NT2/D1 (cell line): ENCODE measurements at regions not wholly inside any gene's neighbourhood (a gene's known extent, or its start where the extent isn't known, plus 50 kb on each side); places are given as distances from the start of the nearest gene placed in this dataset.
"Not testable (repeated sequence)": the region's sequence is repeated elsewhere in the genome, so short reads cannot be mapped to it uniquely, and the experiment has no call there.

Source experiments
- DNase-seq: peaks from one replicate; pipeline ENCODE4 v3.0.0-alpha.2; 2011; ENCODE audit warnings: low read depth, low spot score
- H3K27me3 ChIP-seq: 2 replicates; pipeline ENCODE4 v1.6.0; 2011; ENCODE audit warnings: mild to moderate bottlenecking; ENCODE audit not compliant: insufficient read length, insufficient read depth
- H3K36me3 ChIP-seq: 2 replicates; pipeline ENCODE4 v1.6.1; 2011; ENCODE audit warnings: mild to moderate bottlenecking, low read length, mixed read lengths; ENCODE audit not compliant: insufficient read depth, insufficient read length
- H3K4me1 ChIP-seq: 2 replicates; pipeline ENCODE4 v1.5.1; 2011; ENCODE audit not compliant: insufficient read depth, insufficient read length
- H3K4me3 ChIP-seq: 2 replicates; pipeline ENCODE4 v1.5.1; 2011; ENCODE audit warnings: low read depth; ENCODE audit not compliant: insufficient read length
- H3K9ac ChIP-seq: 2 replicates; pipeline ENCODE4 v1.6.0; 2011; ENCODE audit warnings: low read depth; ENCODE audit not compliant: insufficient read length
- H3K9me3 ChIP-seq: 2 replicates; pipeline ENCODE4 v1.5.1; 2011; ENCODE audit warnings: mild to moderate bottlenecking, low read length; ENCODE audit not compliant: insufficient read depth

GRCh38 chr9:62915168-62915567 is 1725.3 kb downstream of the SPATA31A7 start:
- DNase-seq, H3K9ac ChIP-seq, H3K4me1 ChIP-seq, H3K36me3 ChIP-seq, H3K9me3 ChIP-seq, H3K4me3 ChIP-seq, H3K27me3 ChIP-seq: not testable (repeated sequence)

- H3K9me3 ChIP-seq, H3K36me3 ChIP-seq, H3K9ac ChIP-seq, H3K4me1 ChIP-seq, DNase-seq, H3K27me3 ChIP-seq, H3K4me3 ChIP-seq: not testable (repeated sequence)
These were observed 1725.8 kb downstream of the SPATA31A7 start for GRCh38 chr9:62915661-62916060.

- not testable (repeated sequence) for H3K9ac ChIP-seq, H3K27me3 ChIP-seq, H3K9me3 ChIP-seq, DNase-seq, H3K4me3 ChIP-seq, H3K36me3 ChIP-seq, H3K4me1 ChIP-seq
These were observed 1729.0 kb downstream of the SPATA31A7 start for GRCh38 chr9:62918648-62919385.

- not testable (repeated sequence) for H3K4me3 ChIP-seq, H3K9me3 ChIP-seq, H3K36me3 ChIP-seq, H3K4me1 ChIP-seq, DNase-seq, H3K27me3 ChIP-seq, H3K9ac ChIP-seq
These were observed 1741.6 kb downstream of the SPATA31A7 start for GRCh38 chr9:62931484-62931883.

GRCh38 chr9:62952840-62953239 is 1763.0 kb downstream of the SPATA31A7 start:
- not testable (repeated sequence) for H3K36me3 ChIP-seq, H3K9ac ChIP-seq, H3K9me3 ChIP-seq, H3K4me1 ChIP-seq, H3K4me3 ChIP-seq, H3K27me3 ChIP-seq, DNase-seq
